ENCODE measurements at regions not wholly inside any gene's neighbourhood (a gene's known extent, or its start where the extent isn't known, plus 50 kb on each side); places are given as distances from the start of the nearest gene placed in this dataset.

DNA sequence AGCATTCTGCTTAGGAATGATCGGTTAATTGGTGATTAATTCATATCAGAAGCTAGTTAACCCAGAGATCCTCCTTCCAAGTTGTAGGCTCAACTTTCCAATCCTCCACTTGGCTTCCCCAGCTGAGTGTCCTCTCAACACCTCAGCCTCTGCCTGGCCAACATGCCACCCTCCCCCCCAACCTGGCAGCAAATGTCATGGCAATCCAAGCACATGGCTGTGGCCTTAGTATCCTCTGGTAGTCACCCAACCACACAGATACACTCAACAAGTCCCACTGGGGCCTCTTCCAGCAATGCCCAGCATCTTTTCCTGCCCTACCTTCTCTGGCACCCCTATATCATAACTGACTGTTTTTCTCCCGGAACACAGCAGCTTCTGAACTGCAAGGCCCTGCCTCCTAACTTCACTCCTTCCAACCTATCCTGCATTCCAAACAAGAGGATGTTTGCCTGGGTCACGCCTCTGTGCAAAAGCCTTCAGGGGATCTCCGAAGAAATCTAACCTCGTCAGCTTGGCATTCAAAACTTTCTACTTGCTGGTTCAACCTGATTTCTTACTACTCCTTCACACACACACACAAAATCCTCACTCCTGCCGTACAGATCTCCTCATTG is 195.0 kb downstream of the CYP26B1 start:
- no peak for TF ChIP-seq RFX5 (IDR thresholded peaks at IDR 0.05; ENCODE audit: low read depth, low read length)
- TF ChIP-seq NFIC (IDR thresholded peaks at IDR 0.05; ENCODE audit: low read depth, low read length): no peak
- TF ChIP-seq, protein P1, sequence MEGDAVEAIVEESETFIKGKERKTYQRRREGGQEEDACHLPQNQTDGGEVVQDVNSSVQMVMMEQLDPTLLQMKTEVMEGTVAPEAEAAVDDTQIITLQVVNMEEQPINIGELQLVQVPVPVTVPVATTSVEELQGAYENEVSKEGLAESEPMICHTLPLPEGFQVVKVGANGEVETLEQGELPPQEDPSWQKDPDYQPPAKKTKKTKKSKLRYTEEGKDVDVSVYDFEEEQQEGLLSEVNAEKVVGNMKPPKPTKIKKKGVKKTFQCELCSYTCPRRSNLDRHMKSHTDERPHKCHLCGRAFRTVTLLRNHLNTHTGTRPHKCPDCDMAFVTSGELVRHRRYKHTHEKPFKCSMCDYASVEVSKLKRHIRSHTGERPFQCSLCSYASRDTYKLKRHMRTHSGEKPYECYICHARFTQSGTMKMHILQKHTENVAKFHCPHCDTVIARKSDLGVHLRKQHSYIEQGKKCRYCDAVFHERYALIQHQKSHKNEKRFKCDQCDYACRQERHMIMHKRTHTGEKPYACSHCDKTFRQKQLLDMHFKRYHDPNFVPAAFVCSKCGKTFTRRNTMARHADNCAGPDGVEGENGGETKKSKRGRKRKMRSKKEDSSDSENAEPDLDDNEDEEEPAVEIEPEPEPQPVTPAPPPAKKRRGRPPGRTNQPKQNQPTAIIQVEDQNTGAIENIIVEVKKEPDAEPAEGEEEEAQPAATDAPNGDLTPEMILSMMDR (IDR thresholded peaks at IDR 0.05 in 2 of 3, conservative IDR thresholded peaks at IDR 0.05 in 1 of 3; ENCODE audit: control insufficient read depth in 2 of 3, extremely low read depth in 1 of 3, insufficient read depth in 1 of 3, low read depth in 3 of 3, low read length in 3 of 3): no peak
- no peak for TF ChIP-seq CHD1 (IDR thresholded peaks at IDR 0.05; ENCODE audit: low read depth, low read length)
- no peak for TF ChIP-seq KLF5 (IDR thresholded peaks at IDR 0.05; ENCODE audit: partially characterized antibody)
- TF ChIP-seq, protein P2, sequence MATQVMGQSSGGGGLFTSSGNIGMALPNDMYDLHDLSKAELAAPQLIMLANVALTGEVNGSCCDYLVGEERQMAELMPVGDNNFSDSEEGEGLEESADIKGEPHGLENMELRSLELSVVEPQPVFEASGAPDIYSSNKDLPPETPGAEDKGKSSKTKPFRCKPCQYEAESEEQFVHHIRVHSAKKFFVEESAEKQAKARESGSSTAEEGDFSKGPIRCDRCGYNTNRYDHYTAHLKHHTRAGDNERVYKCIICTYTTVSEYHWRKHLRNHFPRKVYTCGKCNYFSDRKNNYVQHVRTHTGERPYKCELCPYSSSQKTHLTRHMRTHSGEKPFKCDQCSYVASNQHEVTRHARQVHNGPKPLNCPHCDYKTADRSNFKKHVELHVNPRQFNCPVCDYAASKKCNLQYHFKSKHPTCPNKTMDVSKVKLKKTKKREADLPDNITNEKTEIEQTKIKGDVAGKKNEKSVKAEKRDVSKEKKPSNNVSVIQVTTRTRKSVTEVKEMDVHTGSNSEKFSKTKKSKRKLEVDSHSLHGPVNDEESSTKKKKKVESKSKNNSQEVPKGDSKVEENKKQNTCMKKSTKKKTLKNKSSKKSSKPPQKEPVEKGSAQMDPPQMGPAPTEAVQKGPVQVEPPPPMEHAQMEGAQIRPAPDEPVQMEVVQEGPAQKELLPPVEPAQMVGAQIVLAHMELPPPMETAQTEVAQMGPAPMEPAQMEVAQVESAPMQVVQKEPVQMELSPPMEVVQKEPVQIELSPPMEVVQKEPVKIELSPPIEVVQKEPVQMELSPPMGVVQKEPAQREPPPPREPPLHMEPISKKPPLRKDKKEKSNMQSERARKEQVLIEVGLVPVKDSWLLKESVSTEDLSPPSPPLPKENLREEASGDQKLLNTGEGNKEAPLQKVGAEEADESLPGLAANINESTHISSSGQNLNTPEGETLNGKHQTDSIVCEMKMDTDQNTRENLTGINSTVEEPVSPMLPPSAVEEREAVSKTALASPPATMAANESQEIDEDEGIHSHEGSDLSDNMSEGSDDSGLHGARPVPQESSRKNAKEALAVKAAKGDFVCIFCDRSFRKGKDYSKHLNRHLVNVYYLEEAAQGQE (IDR thresholded peaks at IDR 0.05; ENCODE audit: low read depth, low read length): no peak
- TF ChIP-seq, protein P3, sequence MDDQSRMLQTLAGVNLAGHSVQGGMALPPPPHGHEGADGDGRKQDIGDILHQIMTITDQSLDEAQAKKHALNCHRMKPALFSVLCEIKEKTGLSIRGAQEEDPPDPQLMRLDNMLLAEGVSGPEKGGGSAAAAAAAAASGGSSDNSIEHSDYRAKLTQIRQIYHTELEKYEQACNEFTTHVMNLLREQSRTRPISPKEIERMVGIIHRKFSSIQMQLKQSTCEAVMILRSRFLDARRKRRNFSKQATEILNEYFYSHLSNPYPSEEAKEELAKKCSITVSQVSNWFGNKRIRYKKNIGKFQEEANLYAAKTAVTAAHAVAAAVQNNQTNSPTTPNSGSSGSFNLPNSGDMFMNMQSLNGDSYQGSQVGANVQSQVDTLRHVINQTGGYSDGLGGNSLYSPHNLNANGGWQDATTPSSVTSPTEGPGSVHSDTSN (IDR thresholded peaks at IDR 0.05; ENCODE audit: insufficient replicate concordance, low read depth, low read length): no peak
- TF ChIP-seq ZBED1 (IDR thresholded peaks at IDR 0.05; ENCODE audit: borderline replicate concordance): no peak
- no peak for TF ChIP-seq HDAC6 (IDR thresholded peaks at IDR 0.05; ENCODE audit: unreplicated experiment)
- TF ChIP-seq NFYB (IDR thresholded peaks at IDR 0.05; ENCODE audit: insufficient read depth, low read depth, low read length): no peak

All from GM12878 (cell line).